Activated CD4-positive, CD25-positive, alpha-beta regulatory T cell treated with anti-CD3 and anti-CD28 coated beads, Interleukin-2, amount 50 U/mL, for 16 hours (primary cell): ENCODE measurements at regions not wholly inside any gene's neighbourhood (a gene's known extent, or its start where the extent isn't known, plus 50 kb on each side); places are given as distances from the start of the nearest gene placed in this dataset.

Source experiments
- DNase-seq: peaks from one replicate; pipeline ENCODE4 v3.0.0-alpha.2; 2020; ENCODE audit warnings: low read depth, low spot score

GRCh38 chr18:46294318-46294717, 190.1 kb downstream of the HAUS1 start:
- DNase-seq: no peak

DNA sequence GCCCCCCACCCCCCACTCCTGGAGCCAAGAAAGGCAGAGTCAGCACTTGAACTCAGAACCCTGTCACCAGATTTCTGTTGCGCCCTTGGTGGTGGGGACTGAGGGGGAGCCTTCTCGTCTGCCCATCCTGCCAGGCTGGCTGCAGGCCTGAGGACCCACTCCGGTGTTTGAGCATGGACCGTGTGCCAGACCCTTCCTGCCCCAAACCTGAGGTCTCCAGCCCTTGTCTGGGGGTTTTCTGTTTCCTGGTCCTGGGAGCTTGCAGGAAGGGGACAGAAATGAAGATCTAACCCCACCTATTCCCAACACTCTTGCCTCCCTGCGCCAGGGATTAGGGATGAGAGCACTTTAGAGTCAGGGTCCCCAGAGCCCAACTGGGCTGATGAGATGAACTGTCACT, 190.6 kb downstream of the HAUS1 start:
- DNase-seq: no peak

DNA sequence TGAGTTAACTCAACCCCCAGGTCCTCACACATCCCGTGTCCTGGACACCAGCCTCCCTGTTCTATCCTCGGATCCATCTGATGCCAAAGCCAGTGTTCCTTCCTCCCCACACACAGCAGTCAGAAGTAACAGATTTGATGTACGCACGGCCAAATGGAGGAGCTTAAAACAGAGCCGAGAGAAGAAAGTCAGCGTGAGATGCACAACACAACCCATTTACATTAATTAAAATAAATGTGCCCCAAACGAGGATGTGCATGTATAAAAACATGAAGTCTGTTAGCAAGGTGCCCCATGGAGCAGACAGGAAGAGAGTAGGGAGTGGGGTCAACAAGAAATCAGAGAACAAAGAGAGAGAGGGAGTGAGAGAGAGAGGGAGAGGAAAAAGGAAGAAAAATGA, 191.2 kb downstream of the HAUS1 start:
- no peak for DNase-seq

- DNase-seq: no peak
These were observed 192.5 kb downstream of the HAUS1 start for GRCh38 chr18:46296656-46297055.

GRCh38 chr18:46297124-46297523, 192.9 kb downstream of the HAUS1 start:
- no peak for DNase-seq

DNA sequence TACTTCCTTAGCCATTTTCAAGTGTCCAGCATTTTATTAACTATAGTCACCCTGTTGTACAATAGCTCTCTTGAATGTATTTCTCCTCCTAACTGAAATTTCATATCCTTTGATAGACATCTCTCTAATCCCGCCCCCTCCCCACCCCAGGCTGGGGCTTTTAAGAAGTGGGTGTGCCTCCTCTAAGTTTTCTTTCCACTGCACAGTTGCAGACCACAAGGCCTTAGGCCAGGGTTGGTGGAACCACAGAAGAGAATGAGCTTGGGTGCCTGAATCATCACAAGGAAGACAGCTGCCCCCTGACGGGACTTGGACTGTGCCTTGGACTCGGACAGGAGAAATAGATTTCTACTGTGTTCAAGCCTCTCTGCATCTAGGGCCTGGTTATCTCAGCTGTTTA, 193.4 kb downstream of the HAUS1 start:
- DNase-seq: no peak

DNA sequence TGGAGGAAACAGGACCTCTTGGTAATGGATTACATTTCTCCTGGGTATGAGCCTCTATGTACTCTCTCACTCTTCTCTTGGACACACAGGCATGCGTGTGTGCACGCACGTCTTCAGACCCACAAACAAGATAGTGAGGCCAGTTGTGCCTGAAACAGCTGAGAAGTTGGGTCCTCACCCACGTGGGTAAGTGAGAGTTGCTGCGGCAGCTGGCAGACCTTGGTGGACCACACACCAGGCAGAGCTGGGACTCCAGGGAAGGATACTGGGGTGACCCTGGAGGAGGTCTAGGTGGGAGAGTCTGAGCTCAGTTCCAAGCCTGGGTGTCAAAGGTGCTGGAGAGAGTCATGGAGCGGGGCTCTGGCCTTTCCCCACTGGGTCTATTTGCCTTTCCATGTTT, 194.3 kb downstream of the HAUS1 start:
- no peak for DNase-seq

- no peak for DNase-seq
These were observed 195.4 kb downstream of the HAUS1 start for GRCh38 chr18:46299465-46300008.

DNA sequence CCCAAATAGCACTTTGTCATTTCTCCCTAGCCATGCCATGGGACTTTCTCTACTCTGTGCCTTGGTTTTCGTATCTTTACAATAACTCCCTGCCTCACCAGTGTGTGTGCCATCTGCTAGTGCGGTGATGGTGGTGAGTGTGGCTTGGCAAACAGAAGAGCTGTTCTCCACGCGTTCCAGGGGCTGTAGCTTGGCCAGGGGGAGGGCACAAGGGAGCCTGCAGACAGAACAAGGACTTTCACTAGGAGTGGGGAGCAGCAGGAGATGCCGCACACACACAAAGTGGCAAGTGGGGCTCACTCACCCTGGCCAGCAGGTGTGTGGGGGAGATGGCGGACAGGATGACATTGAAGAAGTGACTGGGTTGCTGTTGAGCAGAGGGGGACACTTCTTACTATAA, 196.9 kb downstream of the HAUS1 start:
- no peak for DNase-seq

DNA sequence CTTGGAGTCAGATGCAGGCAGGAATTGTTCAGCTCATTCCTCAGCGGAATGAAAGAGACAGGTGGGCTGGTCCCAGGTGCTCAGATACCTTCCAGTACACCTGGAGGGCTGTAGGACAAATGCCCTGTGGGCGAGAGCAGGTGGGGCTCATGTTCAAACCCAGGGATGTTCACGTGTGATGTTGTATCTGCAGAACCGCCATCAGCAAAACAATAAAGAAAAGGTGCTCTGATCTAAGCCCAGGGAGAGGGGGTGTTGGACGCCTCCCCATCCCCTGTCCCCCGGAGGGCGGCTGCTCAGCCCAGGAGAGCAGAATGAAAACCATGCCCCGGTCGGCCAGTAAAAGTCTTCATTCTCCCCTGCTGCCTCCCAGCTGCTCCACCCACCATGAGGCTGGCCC, 197.4 kb downstream of the HAUS1 start:
- no peak for DNase-seq

DNA sequence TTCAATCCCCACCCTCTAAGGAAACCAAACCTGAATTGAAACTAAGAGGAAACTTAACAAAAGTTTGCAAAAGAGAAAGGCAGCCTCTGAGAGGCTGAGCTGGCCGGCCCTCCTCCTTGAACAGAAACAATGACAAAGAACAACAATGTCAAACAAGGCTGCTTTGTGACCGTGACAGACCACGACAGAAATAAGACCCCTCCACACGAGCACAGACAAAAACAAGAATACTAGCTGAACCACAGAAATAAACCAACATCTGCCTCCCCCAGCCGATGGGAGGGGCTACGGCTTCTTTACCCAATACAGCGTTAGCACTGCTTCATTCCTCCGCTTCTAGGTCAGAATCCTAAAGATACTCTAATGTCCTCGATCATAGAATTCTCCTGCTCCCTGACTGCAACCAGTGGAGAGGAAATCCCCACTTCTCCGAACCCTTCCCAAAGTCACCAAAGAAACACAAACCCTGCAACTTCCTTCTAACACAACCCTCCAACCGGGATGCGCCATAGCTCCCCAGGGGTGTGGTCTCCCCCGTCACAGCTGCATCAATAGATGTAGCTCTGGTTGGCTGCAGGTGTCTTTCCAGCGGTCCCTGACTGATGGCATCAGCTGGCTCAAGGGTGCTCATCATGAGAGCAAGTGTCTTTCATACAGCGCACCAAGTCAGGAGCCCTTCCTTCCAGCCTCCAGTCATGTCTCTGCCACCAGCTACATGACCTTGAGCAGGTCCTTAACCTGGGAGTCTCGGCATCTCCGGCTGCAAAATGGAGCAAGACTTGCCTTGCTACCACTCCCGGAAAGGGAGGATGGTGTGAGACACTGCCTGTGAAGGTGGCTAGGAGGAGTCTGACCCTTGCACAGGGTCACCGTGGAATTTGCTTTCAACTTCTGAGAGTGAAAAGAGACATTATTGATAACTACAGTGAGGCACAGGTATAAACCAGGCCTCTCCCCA, 198.6 kb downstream of the HAUS1 start:
- no peak for DNase-seq

DNA sequence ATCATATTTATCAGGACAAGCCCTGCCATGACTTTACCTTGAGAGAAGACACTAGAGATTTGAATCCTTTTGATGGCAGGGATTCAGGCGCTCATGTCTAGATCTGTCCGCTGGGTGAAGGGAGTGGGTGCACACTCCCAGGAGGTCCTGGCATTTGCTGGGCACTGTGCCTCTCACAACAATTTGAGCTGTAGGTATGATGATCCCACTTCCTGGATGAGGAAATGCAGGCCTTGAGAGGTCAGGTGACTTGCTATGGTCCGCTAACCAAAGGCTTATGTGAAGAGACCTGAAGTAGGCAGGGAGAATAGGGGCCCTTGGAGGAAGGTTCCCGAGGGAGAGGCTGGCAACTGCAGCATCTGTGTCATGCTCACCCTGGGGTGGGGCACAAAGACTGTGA, 206.1 kb downstream of the HAUS1 start:
- no peak for DNase-seq

DNA sequence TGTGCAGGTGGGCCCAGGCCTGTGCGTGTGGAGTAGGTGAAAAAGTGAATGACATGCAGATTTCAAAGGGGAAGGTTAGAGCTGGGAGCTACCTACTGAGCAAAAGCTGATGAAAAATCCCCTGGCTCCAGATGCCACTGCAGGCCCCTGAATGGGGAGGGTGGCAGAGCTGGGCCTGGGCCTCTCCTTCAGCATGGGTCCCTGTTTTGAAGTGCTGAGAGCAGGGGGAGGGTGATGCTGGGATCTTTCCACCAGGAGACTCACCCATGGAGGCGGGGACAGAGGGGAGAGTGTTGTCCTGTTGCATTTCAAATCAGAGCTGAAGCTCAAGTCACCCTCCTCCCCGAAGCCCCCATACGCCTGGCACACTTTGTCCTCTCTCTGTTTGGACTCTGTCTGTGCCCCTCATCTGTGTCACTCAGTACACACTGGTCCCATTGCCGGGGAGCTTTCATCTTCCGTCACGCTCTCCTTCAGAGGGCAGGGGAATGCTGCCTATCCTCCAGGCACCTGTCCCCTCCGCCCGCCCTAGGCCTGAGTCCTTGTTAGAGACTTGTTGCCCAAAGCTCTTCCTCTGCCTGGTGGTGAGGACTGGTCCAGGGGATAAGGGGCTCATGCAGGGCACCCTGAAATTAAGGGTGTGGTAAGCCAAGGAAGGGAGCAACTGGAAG, 206.6 kb downstream of the HAUS1 start:
- no peak for DNase-seq

DNA sequence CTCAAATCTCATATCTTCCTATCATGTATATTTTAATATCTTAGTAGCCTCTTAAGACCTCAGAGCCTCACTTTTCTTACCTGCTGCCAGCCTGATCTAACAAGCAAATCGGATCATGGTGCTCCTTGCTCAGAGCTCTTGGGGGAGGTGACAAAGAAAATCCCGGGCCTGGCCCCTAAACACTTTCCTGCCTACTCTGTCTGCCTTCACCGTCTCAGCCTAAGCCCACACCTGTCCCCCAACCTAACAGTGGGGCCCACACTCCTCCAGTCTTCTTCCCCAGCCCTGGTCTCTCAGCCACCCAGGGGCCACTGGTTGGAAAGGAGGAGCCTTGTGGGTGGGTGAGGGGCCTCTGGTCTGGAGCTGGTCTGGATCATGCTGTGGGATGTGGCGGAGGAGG, 207.3 kb downstream of the HAUS1 start:
- DNase-seq: no peak

DNA sequence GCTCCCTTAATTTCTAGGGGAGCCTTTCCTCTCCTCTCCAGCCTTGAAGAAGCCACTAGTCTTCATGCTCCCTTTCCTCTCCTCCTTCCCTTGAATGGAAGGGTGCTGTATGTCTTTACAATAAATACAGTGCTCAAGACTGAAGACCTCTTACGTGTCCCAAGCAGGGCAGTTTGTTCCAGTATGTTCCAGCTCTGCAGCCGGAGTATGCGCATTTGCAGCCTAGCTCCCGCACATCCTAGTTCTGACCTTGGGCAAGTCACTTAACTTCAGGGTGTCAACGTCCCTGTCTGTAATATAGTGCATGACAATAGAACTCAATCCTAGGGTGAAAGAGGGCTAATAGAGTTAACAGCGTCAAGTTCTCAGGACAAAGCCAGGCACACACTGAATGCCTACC, 208.0 kb downstream of the HAUS1 start:
- DNase-seq: no peak

GRCh38 chr18:46313521-46313920, 209.3 kb downstream of the HAUS1 start:
- no peak for DNase-seq

GRCh38 chr18:46314011-46314410, 209.8 kb downstream of the HAUS1 start:
- DNase-seq: no peak

- no peak for DNase-seq
These were observed 211.0 kb downstream of the HAUS1 start for GRCh38 chr18:46315161-46315560.

- no peak for DNase-seq
These were observed 214.2 kb downstream of the HAUS1 start for GRCh38 chr18:46318356-46318755.

GRCh38 chr18:46319783-46320182, 215.6 kb downstream of the HAUS1 start:
- no peak for DNase-seq

GRCh38 chr18:46320297-46320696, 216.1 kb downstream of the HAUS1 start:
- DNase-seq: no peak

DNA sequence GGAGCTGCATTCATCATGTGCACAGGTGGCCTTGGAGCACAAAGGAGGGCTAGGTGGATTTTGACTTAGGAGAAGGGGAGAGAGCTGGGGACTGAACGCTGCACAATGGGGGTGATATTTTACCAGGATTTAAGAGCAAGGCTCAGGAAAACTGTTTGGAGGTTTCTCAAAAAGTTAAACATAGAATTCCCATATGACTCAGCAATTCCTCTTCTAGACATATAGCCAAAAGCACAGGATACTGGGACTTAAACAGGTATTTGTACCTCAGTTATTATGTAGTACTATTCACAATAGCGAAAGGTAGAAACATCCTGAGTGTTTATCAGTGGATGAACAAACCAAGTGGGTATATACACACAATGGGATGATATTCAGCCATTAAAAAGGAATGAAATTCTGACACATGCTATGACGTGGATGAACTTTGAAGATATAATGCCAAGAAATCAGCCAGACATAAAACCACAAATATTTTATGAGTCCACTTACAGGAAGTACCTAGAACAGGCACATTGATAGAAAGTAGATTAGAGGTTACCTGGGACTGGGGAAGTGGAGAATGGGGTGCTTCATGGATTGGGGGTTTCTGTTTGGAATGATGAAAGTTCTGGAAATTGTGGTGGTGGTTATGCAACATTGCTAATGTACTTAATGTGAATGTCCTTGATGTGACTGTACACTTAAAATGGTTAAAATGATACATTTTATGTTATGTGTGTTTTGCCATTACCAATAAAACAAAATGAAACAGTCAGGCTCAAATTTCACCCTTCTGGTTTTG, 216.9 kb downstream of the HAUS1 start:
- DNase-seq: no peak
